MM.1S (cell line): ENCODE measurements at regions not wholly inside any gene's neighbourhood (a gene's known extent, or its start where the extent isn't known, plus 50 kb on each side); places are given as distances from the start of the nearest gene placed in this dataset.

Experiments
- EZH2 ChIP-seq: fragments of 300-600 bp; sonication (generic); optimal IDR thresholded peaks from 2 replicates; pipeline ENCODE3; 2017; ENCODE audit warnings: low read depth, mild to moderate bottlenecking, antibody characterized with exemption, low read length, mixed read lengths
- EZH2phosphoT487 ChIP-seq: fragments of 300-600 bp; sonication (generic); IDR thresholded peaks from 2 replicates; pipeline ENCODE4 v1.6.1; 2018; ENCODE audit warnings: antibody characterized with exemption, low read length
- TF ChIP-seq, protein P1 (sequence below): fragments of 300-600 bp; sonication (generic); IDR thresholded peaks from 2 replicates; pipeline ENCODE4 v1.5.1; 2016; ENCODE audit warnings: antibody characterized with exemption, low read length, mixed read lengths

DNA sequence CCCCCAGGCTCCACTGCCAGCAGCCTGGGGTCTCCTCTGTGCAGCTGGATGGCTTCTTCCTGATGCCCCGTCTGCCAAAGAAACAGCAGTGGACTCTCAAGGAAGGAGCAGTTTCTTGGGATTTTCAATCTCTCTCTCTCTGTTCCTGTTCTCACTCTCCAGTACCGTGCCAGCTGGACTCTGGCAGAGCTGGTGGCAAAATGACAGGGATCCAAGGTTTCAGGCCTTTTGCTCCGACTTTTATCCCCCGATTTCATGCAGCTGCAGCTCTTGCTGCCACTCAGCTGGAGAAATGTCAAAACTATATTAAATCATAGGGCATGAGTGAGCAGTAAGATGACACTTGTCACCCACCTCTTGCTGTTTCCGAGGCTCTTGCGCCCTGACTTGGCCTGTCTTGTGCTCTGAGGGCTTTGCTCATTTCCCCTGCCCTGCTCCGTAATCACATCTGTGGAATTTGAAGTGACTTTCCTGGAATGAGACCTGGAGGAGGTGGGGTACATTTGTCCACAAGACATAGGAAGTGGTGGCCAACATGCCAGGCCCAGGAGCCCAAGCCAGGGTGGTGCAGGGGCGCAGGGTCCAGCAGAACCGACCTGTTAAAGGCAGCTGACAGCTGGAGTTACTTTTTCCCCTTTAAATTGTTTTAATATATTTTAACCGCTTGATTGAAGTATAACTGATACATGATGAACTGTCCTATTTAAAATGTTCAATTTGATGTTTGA, 576.2 kb downstream of the PTPRU start:
- TF ChIP-seq, protein P1, sequence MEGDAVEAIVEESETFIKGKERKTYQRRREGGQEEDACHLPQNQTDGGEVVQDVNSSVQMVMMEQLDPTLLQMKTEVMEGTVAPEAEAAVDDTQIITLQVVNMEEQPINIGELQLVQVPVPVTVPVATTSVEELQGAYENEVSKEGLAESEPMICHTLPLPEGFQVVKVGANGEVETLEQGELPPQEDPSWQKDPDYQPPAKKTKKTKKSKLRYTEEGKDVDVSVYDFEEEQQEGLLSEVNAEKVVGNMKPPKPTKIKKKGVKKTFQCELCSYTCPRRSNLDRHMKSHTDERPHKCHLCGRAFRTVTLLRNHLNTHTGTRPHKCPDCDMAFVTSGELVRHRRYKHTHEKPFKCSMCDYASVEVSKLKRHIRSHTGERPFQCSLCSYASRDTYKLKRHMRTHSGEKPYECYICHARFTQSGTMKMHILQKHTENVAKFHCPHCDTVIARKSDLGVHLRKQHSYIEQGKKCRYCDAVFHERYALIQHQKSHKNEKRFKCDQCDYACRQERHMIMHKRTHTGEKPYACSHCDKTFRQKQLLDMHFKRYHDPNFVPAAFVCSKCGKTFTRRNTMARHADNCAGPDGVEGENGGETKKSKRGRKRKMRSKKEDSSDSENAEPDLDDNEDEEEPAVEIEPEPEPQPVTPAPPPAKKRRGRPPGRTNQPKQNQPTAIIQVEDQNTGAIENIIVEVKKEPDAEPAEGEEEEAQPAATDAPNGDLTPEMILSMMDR = no peak
- no peak for TF ChIP-seq EZH2
- no peak for TF ChIP-seq EZH2phosphoT487
